HFF-Myc (cell line): ENCODE measurements at regions not wholly inside any gene's neighbourhood (a gene's known extent, or its start where the extent isn't known, plus 50 kb on each side); places are given as distances from the start of the nearest gene placed in this dataset.
"Not testable (repeated sequence)": the region's sequence is repeated elsewhere in the genome, so short reads cannot be mapped to it uniquely, and the experiment has no call there.

ENCODE experiments used
- DNase-seq: peaks from one replicate; pipeline ENCODE4 v3.0.0-alpha.2; 2011; ENCODE audit warnings: low read depth; ENCODE audit errors: extremely low read depth
- H3K4me3 ChIP-seq: replicated peaks from 2 replicates; pipeline ENCODE4 v1.5.1; 2011; ENCODE audit warnings: low read depth, mild to moderate bottlenecking, control low read depth, low read length
- CTCF ChIP-seq: IDR thresholded peaks from 2 replicates; pipeline ENCODE4 v1.5.1; 2012; ENCODE audit warnings: mild to moderate bottlenecking, low read depth, low read length, control low read depth; ENCODE audit errors: missing control alignments

DNA sequence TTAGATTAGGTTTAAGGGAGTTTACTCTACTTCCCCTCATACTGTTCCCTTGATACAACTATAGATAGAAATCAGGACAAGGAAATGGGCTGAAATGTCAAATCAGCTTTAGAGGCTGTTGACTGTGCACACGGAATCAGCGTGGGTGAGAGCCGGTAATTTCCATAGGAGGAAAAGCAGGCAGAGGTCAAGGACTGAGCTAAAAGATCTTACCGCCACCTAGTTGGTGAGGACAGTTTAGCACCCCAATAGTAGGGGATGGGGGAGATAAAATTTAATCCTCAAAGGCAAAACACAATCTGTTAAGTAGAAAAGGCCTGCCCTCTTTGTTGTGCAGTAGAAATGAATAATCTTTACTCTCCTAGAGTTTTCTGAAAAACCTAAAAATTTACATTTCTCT is 1154.5 kb upstream of the CHAC2 start:
- no peak for DNase-seq
- H3K4me3 ChIP-seq = no peak overlapping the region
- TF ChIP-seq CTCF = no peak

- no peak overlapping the region for H3K4me3 ChIP-seq
- TF ChIP-seq CTCF = no peak
- DNase-seq = no peak
These were observed 1155.8 kb upstream of the CHAC2 start for GRCh38 chr2:52611759-52612158.

- H3K4me3 ChIP-seq = no peak overlapping the region
- no peak for TF ChIP-seq CTCF
These were observed 1159.6 kb upstream of the CHAC2 start for GRCh38 chr2:52608030-52608429.

GRCh38 chr2:52597346-52597745 is 1170.3 kb upstream of the CHAC2 start:
- TF ChIP-seq CTCF = no peak
- no peak overlapping the region for H3K4me3 ChIP-seq
- DNase-seq = no peak

More at GRCh38 chr2:52608030-52608429, 1159.6 kb upstream of the CHAC2 start:
- DNase-seq = no peak

GRCh38 chr2:52594026-52594425 is 1173.6 kb upstream of the CHAC2 start:
- no peak overlapping the region for H3K4me3 ChIP-seq
- TF ChIP-seq CTCF = no peak
- DNase-seq = no peak

- not testable (repeated sequence) for DNase-seq, H3K4me3 ChIP-seq
These were observed 1183.5 kb upstream of the CHAC2 start for GRCh38 chr2:52584071-52584470.

DNA sequence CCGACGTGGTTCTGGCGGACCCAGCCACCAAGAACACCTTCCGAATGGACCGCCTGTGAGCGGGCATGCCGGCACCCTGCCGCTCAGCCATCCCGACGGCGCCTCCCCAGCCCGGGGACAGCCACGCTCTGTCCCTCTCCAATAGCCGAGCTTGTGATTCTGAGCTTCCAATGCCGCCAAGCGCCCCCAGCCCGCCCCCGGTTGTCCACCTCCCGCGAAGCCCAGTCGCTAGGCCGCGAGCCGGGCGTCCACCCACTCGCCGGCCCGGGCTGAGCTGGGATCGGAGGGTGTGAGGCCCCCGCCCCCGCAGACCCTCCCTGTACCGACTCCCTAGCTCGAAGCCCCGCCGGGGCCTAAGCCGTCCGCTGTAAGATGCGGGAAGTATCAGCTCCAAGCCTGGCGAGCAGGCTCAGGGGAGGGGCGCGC is 1195.1 kb upstream of the CHAC2 start:
- TF ChIP-seq CTCF = no peak
- DNase-seq = no peak
- no peak overlapping the region for H3K4me3 ChIP-seq
